ENCODE measurements at regions not wholly inside any gene's neighbourhood (a gene's known extent, or its start where the extent isn't known, plus 50 kb on each side); places are given as distances from the start of the nearest gene placed in this dataset.
"Not testable (repeated sequence)": the region's sequence is repeated elsewhere in the genome, so short reads cannot be mapped to it uniquely, and the experiment has no call there.

- Histone ChIP-seq H3K4me1 (ENCODE audit: insufficient read depth) (no peaks in the 10 kb centered on the region), H3K27me3 (no peaks in the 10 kb centered on the region), H3K4me3 (no peak overlapping the region), H3K27ac (no peak overlapping the region), H3K9me3 (no peaks in the 10 kb centered on the region), H3K36me3 (no peaks in the 10 kb centered on the region)
- no peak for TF ChIP-seq EP300 (IDR thresholded peaks at IDR 0.05)
- no peak for TF ChIP-seq POLR2A (IDR thresholded peaks at IDR 0.05)
- no peak for TF ChIP-seq CTCF (IDR thresholded peaks at IDR 0.05)
- intact Hi-C loops (cut with DNase I), result loop anchor here in 1 of 4 donors (10.0 kb wide), 1 partner anchor 396 kb away; no protein-coding TSS in a partner anchor
- DNase-seq, result no peak
- WGBS, 3 donors, result 79 to 92% (median 82%) methylated on average over 8 of the region's 8 CpGs
Observed at GRCh38 chr9:30048396-30048795, 2336.0 kb upstream of the ACO1 start.

- Histone ChIP-seq H3K4me3 (no peak overlapping the region), H3K36me3 (no peaks in the 10 kb centered on the region), H3K27ac (no peak overlapping the region), H3K9me3 (no peaks in the 10 kb centered on the region), H3K27me3 (no peaks in the 10 kb centered on the region), H3K4me1 (ENCODE audit: insufficient read depth) (no peaks in the 10 kb centered on the region)
- no peak for DNase-seq
- no peak for TF ChIP-seq CTCF (IDR thresholded peaks at IDR 0.05)
- WGBS, 3 donors, result 37 to 41% (median 38%) methylated on average over 1 of the region's 1 CpG
- intact Hi-C loops (cut with DNase I), result no loop called here
Observed at GRCh38 chr9:30058463-30058862, 2326.0 kb upstream of the ACO1 start.

- Histone ChIP-seq H3K4me1 (ENCODE audit: insufficient read depth) (no peaks in the 10 kb centered on the region), H3K27me3 (no peaks in the 10 kb centered on the region), H3K9me3 (no peaks in the 10 kb centered on the region), H3K4me3 (no peak overlapping the region), H3K27ac (no peak overlapping the region), H3K36me3 (no peaks in the 10 kb centered on the region)
- TF ChIP-seq POLR2A (IDR thresholded peaks at IDR 0.05) (no peak), EP300 (IDR thresholded peaks at IDR 0.05) (no peak), CTCF (IDR thresholded peaks at IDR 0.05) (no peak)
- DNase-seq, result no peak
- intact Hi-C loops (cut with DNase I), result no loop called here
Observed at GRCh38 chr9:30060976-30061375, 2323.5 kb upstream of the ACO1 start.

GRCh38 chr9:30065888-30066287, 2318.6 kb upstream of the ACO1 start:
- no peak overlapping the region for H3K27ac ChIP-seq

GRCh38 chr9:30069236-30069635, 2315.2 kb upstream of the ACO1 start:
- H3K36me3 ChIP-seq; DNase-seq; H3K9me3 ChIP-seq; H3K4me3 ChIP-seq; intact Hi-C loops (cut with DNase I); H3K27me3 ChIP-seq; H3K27ac ChIP-seq; H3K4me1 ChIP-seq (ENCODE audit: insufficient read depth): not testable (repeated sequence)
- 89 to 96% (median 94%) methylated on average over 3 of the region's 3 CpGs for WGBS, 3 donors

More at GRCh38 chr9:30065888-30066287, 2318.6 kb upstream of the ACO1 start:
- intact Hi-C loops (cut with DNase I), result no loop called here
- no peak for TF ChIP-seq CTCF (IDR thresholded peaks at IDR 0.05)
- Histone ChIP-seq H3K9me3 (no peaks in the 10 kb centered on the region), H3K4me3 (no peak overlapping the region), H3K36me3 (no peaks in the 10 kb centered on the region), H3K27me3 (no peaks in the 10 kb centered on the region), H3K4me1 (ENCODE audit: insufficient read depth) (no peaks in the 10 kb centered on the region)
- 83 to 87% (median 85%) methylated on average over 8 of the region's 8 CpGs for WGBS, 3 donors
- no peak for DNase-seq

Data from ovary (tissue), 7 donors.